PC-9 (cell line): ENCODE measurements at regions not wholly inside any gene's neighbourhood (a gene's known extent, or its start where the extent isn't known, plus 50 kb on each side); places are given as distances from the start of the nearest gene placed in this dataset.

ENCODE experiments used
- BruUV-seq: library from RNA; stranded (reverse); fragments of 400-500 nt; replicated peaks from 2 replicates; lab custom pipeline; 2021; lab: Mats Ljungman, UMichigan
- CTCF ChIA-PET: fragments of 300-600 bp; sonication (Branson Sonifier 250); formaldehyde crosslinking; loops from one replicate; lab custom pipeline; 2022; ENCODE audit warnings: antibody characterized with exemption; lab: Charles Lee
- POLR2A ChIA-PET: fragments of 300-600 bp; sonication (Branson Sonifier 250); formaldehyde crosslinking; loops from one replicate; lab custom pipeline; 2022; ENCODE audit warnings: antibody characterized with exemption; ENCODE audit not compliant: unreplicated experiment; lab: Charles Lee
- DNase-seq, 2 experiments: peaks; one replicate each; pipeline versions ENCODE4 v3.0.0 to v3.0.0-alpha.2; 2015 to 2022; ENCODE audit warnings: mixed read lengths in 1 of 2
- H2AFZ ChIP-seq: fragments of 200-600 bp; sonication (generic); 2 replicates; pipeline ENCODE4 v1.8.1; 2017; ENCODE audit warnings: antibody characterized with exemption
- H3F3A ChIP-seq: fragments of 200-600 bp; sonication (generic); 2 replicates; pipeline ENCODE4 v1.8.1; 2017; ENCODE audit warnings: antibody characterized with exemption, mild to moderate bottlenecking, low read depth; ENCODE audit not compliant: insufficient read depth
- H3K27ac ChIP-seq: fragments of 200-600 bp; sonication (generic); 2 replicates; pipeline ENCODE4 v1.6.1; 2016; ENCODE audit warnings: mixed run types
- H3K27me3 ChIP-seq: fragments of 200-600 bp; sonication (generic); 2 replicates; pipeline ENCODE4 v1.6.1; 2016; ENCODE audit warnings: low read depth, mixed run types; ENCODE audit not compliant: insufficient read depth
- H3K36me3 ChIP-seq: fragments of 200-600 bp; sonication (generic); 2 replicates; pipeline ENCODE4 v1.6.1; 2016; ENCODE audit warnings: low read depth, mixed run types
- H3K4me1 ChIP-seq: fragments of 200-600 bp; sonication (generic); replicated peaks from 2 replicates; pipeline ENCODE4 v1.6.1; 2016; ENCODE audit warnings: mixed run types; ENCODE audit not compliant: insufficient read depth
- H3K4me2 ChIP-seq: fragments of 200-600 bp; sonication (generic); 2 replicates; pipeline ENCODE4 v1.6.1; 2017; ENCODE audit warnings: mixed run types
- H3K4me3 ChIP-seq: fragments of 200-600 bp; sonication (generic); 2 replicates; pipeline ENCODE4 v1.6.1; 2016; ENCODE audit warnings: mixed run types
- H3K79me2 ChIP-seq: fragments of 200-600 bp; sonication (generic); 2 replicates; pipeline ENCODE4 v1.6.1; 2017; ENCODE audit warnings: low read depth, mixed run types
- H3K9me2 ChIP-seq: fragments of 200-600 bp; sonication (generic); 2 replicates; pipeline ENCODE4 v1.8.1; 2017; ENCODE audit warnings: mild to moderate bottlenecking; ENCODE audit not compliant: insufficient read depth
- H3K9me3 ChIP-seq: fragments of 200-600 bp; sonication (generic); 2 replicates; pipeline ENCODE4 v1.8.1; 2016; ENCODE audit warnings: low read depth; ENCODE audit not compliant: insufficient read depth
- H4K20me1 ChIP-seq: fragments of 200-600 bp; sonication (generic); 2 replicates; pipeline ENCODE4 v1.8.1; 2017; ENCODE audit not compliant: insufficient read depth
- CTCF ChIP-seq: fragments of 200-600 bp; sonication (generic); conservative IDR thresholded peaks from 2 replicates; pipeline ENCODE4 v1.6.1; 2017; ENCODE audit warnings: mixed run types, antibody characterized with exemption, mild to moderate bottlenecking, moderate library complexity
- EZH2 ChIP-seq: fragments of 200-600 bp; sonication (generic); IDR thresholded peaks from 2 replicates; pipeline ENCODE4 v1.8.0; 2017; ENCODE audit warnings: antibody characterized with exemption, low read depth
- intact Hi-C: fragments of 100-400 bp; cut with micrococcal nuclease; formaldehyde crosslinking; loops from one replicate; pipeline ENCODE4 v1.10.0; 2022; ENCODE audit not compliant: unreplicated experiment

- no peak overlapping the region for H2AFZ ChIP-seq
- ChIA-PET POLR2A (no interaction called here), CTCF (no interaction called here)
- H3K27me3 ChIP-seq, result 0 out of 2 replicates have a peak, but pooled peaks cover 11% of the 10 kb centered on the region
- no peaks in the 10 kb centered on the region for H3K36me3 ChIP-seq
- no peaks in the 10 kb centered on the region for H3F3A ChIP-seq
- TF ChIP-seq EZH2 (no peak), CTCF (no peak)
- no peaks in the 10 kb centered on the region for H3K9me2 ChIP-seq
- H3K4me2 ChIP-seq, result no peak overlapping the region
- no peaks in the 10 kb centered on the region for H3K4me1 ChIP-seq
- no peaks in the 10 kb centered on the region; the same call in 1 of the 2 replicates for H4K20me1 ChIP-seq
- no peak overlapping the region for H3K4me3 ChIP-seq
- no TSS peak for BruUV-seq
- DNase-seq, result no peak
- intact Hi-C loops, result no loop called here
- no peaks in the 10 kb centered on the region for H3K9me3 ChIP-seq
- H3K79me2 ChIP-seq, result no peaks in the 10 kb centered on the region
- no peak overlapping the region for H3K27ac ChIP-seq
Measured at GRCh38 chr1:37159102-37159501, 124.8 kb upstream of the GRIK3 start.

DNA sequence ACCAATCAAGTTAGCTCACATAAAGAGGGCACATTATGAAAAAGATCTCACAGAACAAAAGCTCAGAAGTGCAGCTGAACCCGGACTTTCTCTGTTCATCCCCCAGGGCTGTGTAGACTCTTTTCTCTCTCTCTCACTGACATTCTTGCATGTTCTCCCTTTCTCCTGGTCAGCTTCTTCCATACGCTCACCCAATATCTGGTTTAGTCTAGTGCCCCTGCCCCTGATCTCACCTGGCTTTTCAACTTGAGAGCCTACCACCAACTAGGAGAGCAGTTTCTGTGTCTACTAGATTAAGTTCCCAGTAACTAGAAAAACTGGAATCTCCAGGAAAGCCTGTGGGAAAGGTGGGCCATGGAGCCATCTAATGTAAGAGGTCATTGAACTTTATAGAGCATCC, 126.9 kb upstream of the GRIK3 start:
- H3K9me3 ChIP-seq, result no peaks in the 10 kb centered on the region
- H3K79me2 ChIP-seq, result no peaks in the 10 kb centered on the region
- POLR2A ChIA-PET, result no interaction called here
- H4K20me1 ChIP-seq, result no peaks in the 10 kb centered on the region; the same call in 1 of the 2 replicates
- intact Hi-C loops, result no loop called here
- H3K9me2 ChIP-seq, result no peaks in the 10 kb centered on the region
- no peaks in the 10 kb centered on the region for H3F3A ChIP-seq
- no peak overlapping the region for H3K27ac ChIP-seq
- H3K27me3 ChIP-seq, result 0 out of 2 replicates have a peak, but pooled peaks cover 9% of the 10 kb centered on the region
- no peaks in the 10 kb centered on the region for H3K4me1 ChIP-seq
- CTCF ChIA-PET, result no interaction called here
- TF ChIP-seq CTCF (no peak), EZH2 (no peak)
- H2AFZ ChIP-seq, result no peak overlapping the region
- no peak overlapping the region for H3K4me3 ChIP-seq
- BruUV-seq, result no TSS peak
- no peaks in the 10 kb centered on the region for H3K36me3 ChIP-seq
- DNase-seq, result no peak
- no peak overlapping the region for H3K4me2 ChIP-seq

GRCh38 chr1:37162059-37162458, 127.7 kb upstream of the GRIK3 start:
- no TSS peak for BruUV-seq
- no peak for DNase-seq
- TF ChIP-seq EZH2 (no peak), CTCF (no peak)
- Histone ChIP-seq H3K27ac (no peak overlapping the region), H3K9me3 (no peaks in the 10 kb centered on the region), H2AFZ (no peak overlapping the region), H3K4me3 (no peak overlapping the region), H3K27me3 (0 out of 2 replicates have a peak, but pooled peaks cover 7% of the 10 kb centered on the region), H3F3A (no peaks in the 10 kb centered on the region), H3K9me2 (no peaks in the 10 kb centered on the region), H4K20me1 (no peaks in the 10 kb centered on the region; the same call in 1 of the 2 replicates), H3K4me2 (no peak overlapping the region), H3K36me3 (no peaks in the 10 kb centered on the region), H3K79me2 (no peaks in the 10 kb centered on the region), H3K4me1 (no peaks in the 10 kb centered on the region)
- ChIA-PET POLR2A (no interaction called here), CTCF (no interaction called here)
- intact Hi-C loops, result no loop called here
